ENCODE measurements at regions not wholly inside any gene's neighbourhood (a gene's known extent, or its start where the extent isn't known, plus 50 kb on each side); places are given as distances from the start of the nearest gene placed in this dataset.

- Mint-ChIP-seq H3K4me1 (no peaks in the 10 kb centered on the region), H3K9me3 (no peaks in the 10 kb centered on the region), H3K27ac (no peak overlapping the region), H3K4me3 (no peak overlapping the region), H3K27me3 (no peaks in the 10 kb centered on the region), H3K36me3 (no peaks in the 10 kb centered on the region)
- ATAC-seq = no peak
These were observed 121.6 kb upstream of the PUDP start for GRCh38 chrX:7269589-7269988.

GRCh38 chrX:7266288-7266687, 118.3 kb upstream of the PUDP start:
- Mint-ChIP-seq H3K27ac (no peak overlapping the region), H3K4me3 (no peak overlapping the region), H3K36me3 (no peaks in the 10 kb centered on the region), H3K9me3 (no peaks in the 10 kb centered on the region), H3K27me3 (no peaks in the 10 kb centered on the region), H3K4me1 (peaks cover 22% of the 10 kb centered on the region)
- ATAC-seq = no peak

- no peak overlapping the region for H3K27ac Mint-ChIP-seq
These were observed 116.4 kb upstream of the PUDP start for GRCh38 chrX:7264399-7264798.

GRCh38 chrX:7263961-7264360, 116.0 kb upstream of the PUDP start:
- H3K36me3 Mint-ChIP-seq = peaks cover 8% of the 10 kb centered on the region
- peaks cover 28% of the 10 kb centered on the region for H3K4me1 Mint-ChIP-seq
- no peak overlapping the region for H3K27ac Mint-ChIP-seq
- no peak overlapping the region for H3K4me3 Mint-ChIP-seq
- no peaks in the 10 kb centered on the region for H3K9me3 Mint-ChIP-seq
- ATAC-seq = no peak
- H3K27me3 Mint-ChIP-seq = no peaks in the 10 kb centered on the region

More at GRCh38 chrX:7264399-7264798, 116.4 kb upstream of the PUDP start:
- H3K4me1 Mint-ChIP-seq = peaks cover 28% of the 10 kb centered on the region
- peak; percentile 85 for ATAC-seq
- no peaks in the 10 kb centered on the region for H3K9me3 Mint-ChIP-seq
- no peaks in the 10 kb centered on the region for H3K27me3 Mint-ChIP-seq
- peaks cover 3% of the 10 kb centered on the region for H3K36me3 Mint-ChIP-seq
- H3K4me3 Mint-ChIP-seq = no peak overlapping the region

GRCh38 chrX:7263330-7263729, 115.4 kb upstream of the PUDP start:
- Mint-ChIP-seq H3K4me1 (peaks cover 28% of the 10 kb centered on the region), H3K4me3 (no peak overlapping the region), H3K27me3 (no peaks in the 10 kb centered on the region), H3K9me3 (no peaks in the 10 kb centered on the region), H3K36me3 (peaks cover 12% of the 10 kb centered on the region), H3K27ac (no peak overlapping the region)
- ATAC-seq = no peak

- H3K4me3 Mint-ChIP-seq = no peak overlapping the region
- no peaks in the 10 kb centered on the region for H3K9me3 Mint-ChIP-seq
- no peak for ATAC-seq
- peaks cover 28% of the 10 kb centered on the region for H3K4me1 Mint-ChIP-seq
- H3K27ac Mint-ChIP-seq = peak overlapping the region; percentile 48
- H3K36me3 Mint-ChIP-seq = peaks cover 19% of the 10 kb centered on the region
- no peaks in the 10 kb centered on the region for H3K27me3 Mint-ChIP-seq
These were observed 114.6 kb upstream of the PUDP start for GRCh38 chrX:7262551-7262950.

- Mint-ChIP-seq H3K4me3 (peak overlapping the region; percentile 36), H3K27ac (peak overlapping the region; percentile 48), H3K27me3 (no peaks in the 10 kb centered on the region), H3K9me3 (no peaks in the 10 kb centered on the region), H3K4me1 (peaks cover 28% of the 10 kb centered on the region), H3K36me3 (peaks cover 21% of the 10 kb centered on the region)
- ATAC-seq = peak; percentile 82
These were observed 113.8 kb upstream of the PUDP start for GRCh38 chrX:7261672-7262332.

- Mint-ChIP-seq H3K27me3 (no peaks in the 10 kb centered on the region), H3K27ac (no peak overlapping the region), H3K9me3 (no peaks in the 10 kb centered on the region), H3K36me3 (peaks cover 22% of the 10 kb centered on the region), H3K4me1 (peaks cover 9% of the 10 kb centered on the region), H3K4me3 (no peak overlapping the region)
- no peak for ATAC-seq
These were observed 106.2 kb upstream of the PUDP start for GRCh38 chrX:7254144-7254543.

- no peak overlapping the region for H3K27ac Mint-ChIP-seq
- no peak overlapping the region for H3K4me3 Mint-ChIP-seq
- no peak for ATAC-seq
These were observed 105.6 kb upstream of the PUDP start for GRCh38 chrX:7253565-7253964.

GRCh38 chrX:7252013-7252610, 104.2 kb upstream of the PUDP start:
- Mint-ChIP-seq H3K27ac (no peak overlapping the region), H3K36me3 (peaks cover 6% of the 10 kb centered on the region), H3K4me3 (no peak overlapping the region), H3K4me1 (peaks cover 9% of the 10 kb centered on the region), H3K9me3 (no peaks in the 10 kb centered on the region), H3K27me3 (no peaks in the 10 kb centered on the region)
- ATAC-seq = no peak

More at GRCh38 chrX:7253565-7253964, 105.6 kb upstream of the PUDP start:
- Mint-ChIP-seq H3K4me1 (peaks cover 9% of the 10 kb centered on the region), H3K36me3 (peaks cover 16% of the 10 kb centered on the region), H3K27me3 (no peaks in the 10 kb centered on the region), H3K9me3 (no peaks in the 10 kb centered on the region)

GRCh38 chrX:7247346-7247745, 99.4 kb upstream of the PUDP start:
- ATAC-seq = no peak
- Mint-ChIP-seq H3K9me3 (no peaks in the 10 kb centered on the region), H3K27me3 (no peaks in the 10 kb centered on the region), H3K4me1 (no peaks in the 10 kb centered on the region), H3K4me3 (no peak overlapping the region), H3K36me3 (no peaks in the 10 kb centered on the region), H3K27ac (no peak overlapping the region)

GRCh38 chrX:7244405-7244804, 96.5 kb upstream of the PUDP start:
- ATAC-seq = no peak

GRCh38 chrX:7242613-7243012, 94.7 kb upstream of the PUDP start:
- peaks cover 6% of the 10 kb centered on the region for H3K36me3 Mint-ChIP-seq
- ATAC-seq = no peak

More at GRCh38 chrX:7244405-7244804, 96.5 kb upstream of the PUDP start:
- Mint-ChIP-seq H3K27me3 (no peaks in the 10 kb centered on the region), H3K9me3 (no peaks in the 10 kb centered on the region), H3K27ac (no peak overlapping the region), H3K36me3 (peaks cover 6% of the 10 kb centered on the region), H3K4me3 (no peak overlapping the region), H3K4me1 (no peaks in the 10 kb centered on the region)

GRCh38 chrX:7240929-7241328, 93.0 kb upstream of the PUDP start:
- no peaks in the 10 kb centered on the region for H3K4me1 Mint-ChIP-seq
- no peak for ATAC-seq
- peaks cover 4% of the 10 kb centered on the region for H3K9me3 Mint-ChIP-seq
- no peaks in the 10 kb centered on the region for H3K27me3 Mint-ChIP-seq
- peaks cover 6% of the 10 kb centered on the region for H3K36me3 Mint-ChIP-seq
- no peak overlapping the region for H3K27ac Mint-ChIP-seq
- no peak overlapping the region for H3K4me3 Mint-ChIP-seq

More at GRCh38 chrX:7242613-7243012, 94.7 kb upstream of the PUDP start:
- H3K27ac Mint-ChIP-seq = no peak overlapping the region
- H3K27me3 Mint-ChIP-seq = no peaks in the 10 kb centered on the region
- H3K4me1 Mint-ChIP-seq = no peaks in the 10 kb centered on the region
- H3K4me3 Mint-ChIP-seq = no peak overlapping the region
- H3K9me3 Mint-ChIP-seq = peaks cover 4% of the 10 kb centered on the region

GRCh38 chrX:7235071-7235470, 87.1 kb upstream of the PUDP start:
- no peak overlapping the region for H3K27ac Mint-ChIP-seq
- ATAC-seq = no peak
- H3K36me3 Mint-ChIP-seq = peaks cover 8% of the 10 kb centered on the region
- H3K4me1 Mint-ChIP-seq = no peaks in the 10 kb centered on the region
- H3K9me3 Mint-ChIP-seq = peaks cover 6% of the 10 kb centered on the region
- no peaks in the 10 kb centered on the region for H3K27me3 Mint-ChIP-seq
- no peak overlapping the region for H3K4me3 Mint-ChIP-seq
